Testis (tissue), 2 donors: ENCODE measurements at regions not wholly inside any gene's neighbourhood (a gene's known extent, or its start where the extent isn't known, plus 50 kb on each side); places are given as distances from the start of the nearest gene placed in this dataset.

Source experiments
- DNase-seq: peaks from one replicate; pipeline ENCODE4 v3.0.0-alpha.2; 2019
- H3K27ac ChIP-seq, 2 donors: fragments of 200-600 bp; sonication (generic); one replicate each; pipeline ENCODE4 v1.5.1; 2019
- H3K27me3 ChIP-seq: fragments of 200-600 bp; sonication (generic); one replicate; pipeline ENCODE4 v1.5.1; 2019
- H3K36me3 ChIP-seq: fragments of 200-600 bp; sonication (generic); one replicate; pipeline ENCODE4 v1.5.1; 2017; ENCODE audit warnings: low read depth; ENCODE audit errors: missing control alignments
- H3K4me1 ChIP-seq: fragments of 200-600 bp; sonication (generic); one replicate; pipeline ENCODE4 v1.5.1; 2019
- H3K4me3 ChIP-seq, 2 donors: fragments of 200-600 bp; sonication (generic); one replicate each; pipeline ENCODE4 v1.5.1; 2017 to 2019
- H3K9me3 ChIP-seq: fragments of 200-600 bp; sonication (generic); one replicate; pipeline ENCODE4 v1.5.1; 2017
- POLR2A ChIP-seq: fragments of 450-650 bp; IDR thresholded peaks from one replicate; pipeline ENCODE4 v1.6.1; 2017; ENCODE audit warnings: antibody characterized with exemption, mild to moderate bottlenecking, moderate library complexity
- WGBS, 2 donors: methylation state at CpG; one replicate each; pipeline ENCODE4 v1.1.5; 2018; 5-methylcytosine and 5-hydroxymethylcytosine counted together
- intact Hi-C: fragments of 100-400 bp; cut with DNase I; formaldehyde crosslinking; loops from one replicate; pipeline ENCODE4 v1.15.1; 2023; ENCODE audit warnings: low total_unique reads
- TF ChIP-seq, protein P1 (sequence below), 3 experiments: fragments of 450-650 bp in 2 of 3; fragments of 200-600 bp in 1 of 3; sonication (generic) in 1 of 3; IDR thresholded peaks; one replicate each; pipeline ENCODE4 v1.5.1; 2016 to 2019; ENCODE audit warnings: antibody characterized with exemption in 3 of 3, mild to moderate bottlenecking in 2 of 3, moderate library complexity in 1 of 3

DNA sequence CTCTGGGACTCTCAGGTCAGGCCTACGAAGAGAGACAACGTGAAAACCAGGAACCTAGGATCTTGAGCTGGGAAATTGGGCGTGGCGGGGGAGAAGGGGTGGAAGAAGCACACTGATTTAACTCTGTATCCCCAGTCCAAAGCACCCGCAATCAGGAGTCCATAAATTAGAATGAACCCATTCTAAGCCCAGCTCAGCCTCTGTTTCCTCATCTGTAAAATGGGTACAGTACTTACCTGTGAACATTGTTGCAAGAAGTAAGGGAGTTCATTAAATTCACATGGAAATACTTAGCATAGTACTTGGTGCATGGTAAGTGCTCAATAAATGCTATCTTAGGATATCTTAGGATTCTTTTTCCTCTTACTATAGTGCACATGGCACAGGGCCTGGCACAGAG is 326.7 kb downstream of the BCOR start:
- intact Hi-C loops, result no loop called here
- Histone ChIP-seq H3K36me3 (no peaks in the 10 kb centered on the region), H3K27ac (peak overlapping the region in 1 of 2 donors; percentile 55), H3K4me3 (no peak overlapping the region), H3K27me3 (no peaks in the 10 kb centered on the region), H3K9me3 (no peaks in the 10 kb centered on the region), H3K4me1 (peaks cover 11% of the 10 kb centered on the region)
- DNase-seq, result no peak
- WGBS, 2 donors, result 90 to 100% methylated on average over 5 of the region's 5 CpGs
- TF ChIP-seq, protein P1, sequence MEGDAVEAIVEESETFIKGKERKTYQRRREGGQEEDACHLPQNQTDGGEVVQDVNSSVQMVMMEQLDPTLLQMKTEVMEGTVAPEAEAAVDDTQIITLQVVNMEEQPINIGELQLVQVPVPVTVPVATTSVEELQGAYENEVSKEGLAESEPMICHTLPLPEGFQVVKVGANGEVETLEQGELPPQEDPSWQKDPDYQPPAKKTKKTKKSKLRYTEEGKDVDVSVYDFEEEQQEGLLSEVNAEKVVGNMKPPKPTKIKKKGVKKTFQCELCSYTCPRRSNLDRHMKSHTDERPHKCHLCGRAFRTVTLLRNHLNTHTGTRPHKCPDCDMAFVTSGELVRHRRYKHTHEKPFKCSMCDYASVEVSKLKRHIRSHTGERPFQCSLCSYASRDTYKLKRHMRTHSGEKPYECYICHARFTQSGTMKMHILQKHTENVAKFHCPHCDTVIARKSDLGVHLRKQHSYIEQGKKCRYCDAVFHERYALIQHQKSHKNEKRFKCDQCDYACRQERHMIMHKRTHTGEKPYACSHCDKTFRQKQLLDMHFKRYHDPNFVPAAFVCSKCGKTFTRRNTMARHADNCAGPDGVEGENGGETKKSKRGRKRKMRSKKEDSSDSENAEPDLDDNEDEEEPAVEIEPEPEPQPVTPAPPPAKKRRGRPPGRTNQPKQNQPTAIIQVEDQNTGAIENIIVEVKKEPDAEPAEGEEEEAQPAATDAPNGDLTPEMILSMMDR (IDR thresholded peaks at IDR 0.05), result no peak
- no peak for TF ChIP-seq POLR2A

DNA sequence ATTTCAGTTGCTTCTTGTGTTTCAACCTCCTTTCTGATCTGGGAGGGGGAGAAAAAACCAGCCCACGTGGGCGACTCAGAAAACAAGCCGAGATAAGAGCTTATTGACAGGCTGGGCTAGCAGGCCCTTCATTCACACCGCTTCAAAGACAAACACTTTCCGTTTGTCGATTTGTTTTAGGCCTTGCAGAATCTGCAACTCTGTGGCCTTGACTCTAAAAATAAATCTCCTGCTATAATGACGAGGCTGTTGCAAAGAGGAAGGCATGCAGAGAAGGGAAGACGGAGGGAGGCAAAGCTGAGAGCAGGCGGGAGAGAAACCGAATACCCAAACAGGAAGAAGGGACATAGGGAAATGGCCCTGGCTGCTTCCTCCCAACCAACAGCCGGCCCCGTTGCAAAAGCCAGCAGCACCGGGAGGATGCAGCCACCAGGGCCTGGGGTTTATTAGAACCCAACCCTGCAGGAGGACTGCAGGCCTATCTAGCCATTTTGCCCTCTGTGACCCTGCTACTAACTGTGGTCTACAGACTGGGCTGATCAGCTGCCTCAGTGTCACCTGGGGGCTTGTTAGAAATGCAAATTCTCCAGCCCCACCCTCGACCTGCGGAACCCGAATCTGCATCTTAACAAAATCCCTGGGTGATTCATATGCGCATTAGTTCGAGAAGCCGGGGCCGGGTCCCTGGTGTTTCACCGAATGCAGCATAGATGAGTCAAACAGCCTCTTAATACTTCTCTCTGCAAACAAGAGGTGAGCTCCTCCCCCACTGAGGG is 325.5 kb downstream of the BCOR start:
- Histone ChIP-seq H3K4me3 (no peak overlapping the region), H3K9me3 (no peaks in the 10 kb centered on the region), H3K36me3 (no peaks in the 10 kb centered on the region), H3K27me3 (no peaks in the 10 kb centered on the region), H3K4me1 (peaks cover 11% of the 10 kb centered on the region), H3K27ac (peak overlapping the region; percentile 53 to 55)
- 0 to 28% methylated on average over 6 to 17 of the region's 21 CpGs for WGBS, 2 donors
- peak; percentile 62 for DNase-seq
- intact Hi-C loops, result no loop called here
- no peak for TF ChIP-seq POLR2A
- TF ChIP-seq, protein P1 (IDR thresholded peaks at IDR 0.05), result no peak

DNA sequence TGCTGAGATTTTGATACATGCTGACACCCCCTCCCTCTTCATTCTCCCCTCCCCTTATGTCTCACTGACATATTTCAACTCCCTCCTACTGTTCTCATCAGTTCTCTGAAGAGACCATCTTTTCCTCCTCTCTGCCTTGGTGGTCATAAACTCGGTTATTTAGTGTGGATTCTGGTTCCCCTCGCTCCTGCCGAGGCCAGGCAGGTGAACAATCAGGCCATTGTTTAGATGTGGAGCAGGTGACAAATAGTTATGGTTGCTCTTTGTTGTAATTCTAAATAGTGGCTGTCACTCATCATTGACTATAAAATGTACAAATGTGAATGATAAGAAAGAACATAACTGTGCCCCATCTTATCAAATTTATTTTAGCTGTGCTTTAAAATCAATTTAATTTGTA is 324.6 kb downstream of the BCOR start:
- no peaks in the 10 kb centered on the region for H3K36me3 ChIP-seq
- no peak overlapping the region for H3K4me3 ChIP-seq
- intact Hi-C loops, result no loop called here
- H3K27me3 ChIP-seq, result no peaks in the 10 kb centered on the region
- peaks cover 11% of the 10 kb centered on the region for H3K4me1 ChIP-seq
- no peak overlapping the region for H3K27ac ChIP-seq
- no peaks in the 10 kb centered on the region for H3K9me3 ChIP-seq
- no peak for DNase-seq
- TF ChIP-seq, protein P1 (IDR thresholded peaks at IDR 0.05), result no peak
- 65 to 83% methylated on average over 3 of the region's 3 CpGs for WGBS, 2 donors

DNA sequence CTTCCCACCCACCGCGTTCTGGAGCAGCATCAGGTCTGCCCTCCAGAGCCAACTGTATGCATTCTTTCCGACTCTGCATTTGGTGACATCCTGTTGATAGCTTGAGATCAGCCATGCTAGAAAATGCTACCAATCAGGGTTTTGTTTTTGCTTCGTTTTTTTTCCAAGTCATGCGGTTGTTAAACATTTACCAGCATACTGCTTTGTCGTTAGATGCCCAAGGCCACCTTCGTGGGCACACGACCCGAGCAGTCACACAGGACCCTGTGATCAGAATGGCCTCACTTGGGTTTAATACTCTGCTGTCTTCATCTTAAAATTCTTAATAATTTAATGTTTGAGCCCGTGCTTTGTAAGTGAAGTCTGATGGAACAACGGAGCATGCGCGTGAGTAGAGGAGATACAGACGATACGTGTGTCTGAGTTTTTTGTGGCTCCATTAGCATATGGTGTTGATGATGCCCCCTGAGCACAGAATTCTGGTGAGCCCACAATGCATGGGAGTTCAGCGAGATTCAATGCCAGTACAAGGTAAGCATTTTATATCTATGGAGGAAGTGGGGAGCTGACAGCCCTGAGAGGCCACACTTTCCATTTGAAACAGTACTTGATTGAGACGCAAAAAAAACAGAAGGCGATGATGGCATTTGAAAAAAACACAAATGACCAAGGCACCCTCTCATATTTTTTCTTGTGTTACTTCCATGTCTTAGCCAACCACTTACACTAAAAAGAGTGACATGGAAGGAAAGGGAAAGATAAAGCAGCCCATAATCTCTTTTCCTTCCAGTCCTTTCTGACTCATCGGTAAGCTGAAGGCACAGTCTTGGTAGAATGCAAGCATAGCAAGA is 323.6 kb downstream of the BCOR start:
- WGBS, 2 donors, result 83 to 86% methylated on average over 19 of the region's 19 CpGs
- Histone ChIP-seq H3K36me3 (no peaks in the 10 kb centered on the region), H3K27ac (no peak overlapping the region), H3K4me1 (peaks cover 11% of the 10 kb centered on the region), H3K4me3 (no peak overlapping the region), H3K27me3 (no peaks in the 10 kb centered on the region), H3K9me3 (no peaks in the 10 kb centered on the region)
- TF ChIP-seq, protein P1 (IDR thresholded peaks at IDR 0.05), result no peak
- TF ChIP-seq POLR2A, result no peak
- intact Hi-C loops, result no loop called here
- DNase-seq, result no peak
